HFF-Myc (cell line): ENCODE measurements at regions not wholly inside any gene's neighbourhood (a gene's known extent, or its start where the extent isn't known, plus 50 kb on each side); places are given as distances from the start of the nearest gene placed in this dataset.
"Not testable (repeated sequence)": the region's sequence is repeated elsewhere in the genome, so short reads cannot be mapped to it uniquely, and the experiment has no call there.

ENCODE experiments used
- DNase-seq: peaks from one replicate; pipeline ENCODE4 v3.0.0-alpha.2; 2011; ENCODE audit warnings: low read depth; ENCODE audit errors: extremely low read depth
- H3K4me3 ChIP-seq: replicated peaks from 2 replicates; pipeline ENCODE4 v1.5.1; 2011; ENCODE audit warnings: low read depth, mild to moderate bottlenecking, control low read depth, low read length
- CTCF ChIP-seq: IDR thresholded peaks from 2 replicates; pipeline ENCODE4 v1.5.1; 2012; ENCODE audit warnings: mild to moderate bottlenecking, low read depth, low read length, control low read depth; ENCODE audit errors: missing control alignments

DNA sequence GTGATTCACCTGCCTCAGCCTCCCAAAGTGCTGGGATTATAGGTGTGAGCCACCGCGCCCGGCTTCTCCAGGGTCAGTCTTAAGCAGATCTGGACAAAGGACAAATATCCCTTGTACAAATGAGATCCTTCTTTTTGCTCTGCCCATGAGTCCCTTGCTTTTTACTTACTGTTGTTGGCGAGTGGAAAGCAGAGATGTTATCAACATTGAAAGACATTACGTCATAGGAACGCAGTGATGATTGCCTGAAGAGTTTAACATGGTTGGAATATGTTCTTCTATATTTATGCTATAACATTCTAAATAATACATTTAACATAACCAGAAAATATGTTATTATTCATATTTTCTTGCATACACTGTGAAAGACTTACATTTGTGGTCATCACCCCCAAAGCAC is 644.3 kb upstream of the LRRN3 start:
- DNase-seq: no peak
- no peak overlapping the region for H3K4me3 ChIP-seq
- no peak for TF ChIP-seq CTCF

- H3K4me3 ChIP-seq: no peak overlapping the region
- DNase-seq: no peak
- TF ChIP-seq CTCF: no peak
These were observed 642.0 kb upstream of the LRRN3 start for GRCh38 chr7:110448918-110449317.

GRCh38 chr7:110454713-110455112 is 636.2 kb upstream of the LRRN3 start:
- DNase-seq: no peak
- TF ChIP-seq CTCF: no peak
- H3K4me3 ChIP-seq: no peak overlapping the region

- no peak for TF ChIP-seq CTCF
- DNase-seq: no peak
- no peak overlapping the region for H3K4me3 ChIP-seq
These were observed 629.3 kb upstream of the LRRN3 start for GRCh38 chr7:110461621-110462020.

DNA sequence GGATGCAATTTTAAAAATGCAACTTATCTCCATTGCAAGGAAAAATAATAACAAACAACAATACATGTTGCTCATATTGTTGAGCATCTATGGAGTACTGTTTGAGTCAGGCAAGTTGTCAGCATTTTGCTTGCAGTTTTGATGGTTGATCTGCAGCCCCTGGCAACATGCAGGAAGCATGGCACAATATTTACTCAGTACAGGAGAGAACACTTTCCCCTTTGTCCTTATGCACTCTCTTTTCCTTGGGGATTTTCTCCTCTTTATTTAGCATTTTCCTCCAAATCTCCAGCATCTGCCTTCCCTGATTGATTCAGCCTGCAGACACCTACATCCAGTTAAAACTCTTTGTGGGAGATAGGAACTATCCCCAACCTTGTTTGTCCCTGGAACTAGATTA is 620.5 kb upstream of the LRRN3 start:
- H3K4me3 ChIP-seq: no peak overlapping the region
- TF ChIP-seq CTCF: no peak
- no peak for DNase-seq

GRCh38 chr7:110472419-110472818 is 618.5 kb upstream of the LRRN3 start:
- not testable (repeated sequence) for DNase-seq, H3K4me3 ChIP-seq

- no peak for DNase-seq
- no peak for TF ChIP-seq CTCF
- no peak overlapping the region for H3K4me3 ChIP-seq
These were observed 610.0 kb upstream of the LRRN3 start for GRCh38 chr7:110480964-110481363.
